A673 (cell line): ENCODE measurements at regions not wholly inside any gene's neighbourhood (a gene's known extent, or its start where the extent isn't known, plus 50 kb on each side); places are given as distances from the start of the nearest gene placed in this dataset.

Experiments
- EZH2 ChIP-seq: fragments of 200-600 bp; sonication (generic); IDR thresholded peaks from 2 replicates; pipeline ENCODE4 v1.6.1; 2017; ENCODE audit warnings: borderline replicate concordance, low read depth, mild to moderate bottlenecking, mixed read lengths, antibody characterized with exemption, low read length; ENCODE audit not compliant: poor library complexity, severe bottlenecking
- TF ChIP-seq, protein P1 (sequence below): fragments of 300-800, 200-600 bp; sonication (generic); conservative IDR thresholded peaks from 2 replicates; pipeline ENCODE4 v1.5.1; 2017; ENCODE audit warnings: low read depth, mild to moderate bottlenecking, antibody characterized with exemption, low read length, moderate library complexity, mixed read lengths

DNA sequence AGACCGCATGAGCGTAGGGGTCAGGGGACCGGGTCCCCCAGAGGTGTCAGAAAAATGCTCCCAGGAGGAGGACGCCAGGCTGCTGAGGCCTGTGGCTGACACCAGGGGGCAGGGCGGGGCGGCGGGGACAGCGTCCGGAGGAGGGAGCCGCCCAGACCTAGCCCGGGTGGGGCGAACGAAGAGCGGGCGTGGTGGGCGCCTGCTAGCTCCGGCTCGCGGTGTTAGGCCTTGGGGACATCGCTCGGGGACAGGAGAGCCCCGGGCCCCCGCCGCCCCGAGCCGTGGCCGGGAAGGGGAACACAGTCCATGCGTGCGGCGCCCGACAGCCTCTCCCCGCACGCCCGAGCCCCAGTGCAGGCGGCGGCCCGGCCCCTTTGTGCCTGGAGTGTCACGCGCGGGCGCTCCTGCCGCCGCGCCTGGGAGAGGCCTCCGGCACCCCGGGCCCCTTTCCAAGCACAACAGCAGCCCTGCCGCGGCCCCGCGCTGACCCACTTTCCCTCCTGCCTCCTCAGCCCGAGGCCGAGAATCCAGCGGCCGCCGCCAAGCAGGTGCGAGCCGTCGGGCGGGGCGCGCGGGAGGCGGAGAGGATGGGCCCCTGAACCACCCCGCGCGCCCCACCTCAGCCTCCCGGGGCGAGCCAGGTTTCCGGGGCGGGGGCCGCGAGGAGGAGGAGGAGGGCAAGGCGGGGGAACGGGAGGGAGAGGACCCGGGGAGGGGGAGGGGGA is 111.0 kb upstream of the KLF13 start:
- TF ChIP-seq EZH2, result no peak
- TF ChIP-seq, protein P1, sequence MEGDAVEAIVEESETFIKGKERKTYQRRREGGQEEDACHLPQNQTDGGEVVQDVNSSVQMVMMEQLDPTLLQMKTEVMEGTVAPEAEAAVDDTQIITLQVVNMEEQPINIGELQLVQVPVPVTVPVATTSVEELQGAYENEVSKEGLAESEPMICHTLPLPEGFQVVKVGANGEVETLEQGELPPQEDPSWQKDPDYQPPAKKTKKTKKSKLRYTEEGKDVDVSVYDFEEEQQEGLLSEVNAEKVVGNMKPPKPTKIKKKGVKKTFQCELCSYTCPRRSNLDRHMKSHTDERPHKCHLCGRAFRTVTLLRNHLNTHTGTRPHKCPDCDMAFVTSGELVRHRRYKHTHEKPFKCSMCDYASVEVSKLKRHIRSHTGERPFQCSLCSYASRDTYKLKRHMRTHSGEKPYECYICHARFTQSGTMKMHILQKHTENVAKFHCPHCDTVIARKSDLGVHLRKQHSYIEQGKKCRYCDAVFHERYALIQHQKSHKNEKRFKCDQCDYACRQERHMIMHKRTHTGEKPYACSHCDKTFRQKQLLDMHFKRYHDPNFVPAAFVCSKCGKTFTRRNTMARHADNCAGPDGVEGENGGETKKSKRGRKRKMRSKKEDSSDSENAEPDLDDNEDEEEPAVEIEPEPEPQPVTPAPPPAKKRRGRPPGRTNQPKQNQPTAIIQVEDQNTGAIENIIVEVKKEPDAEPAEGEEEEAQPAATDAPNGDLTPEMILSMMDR, result peak; percentile 82
